Astrocyte (in vitro differentiated cells and primary cell): ENCODE measurements at regions not wholly inside any gene's neighbourhood (a gene's known extent, or its start where the extent isn't known, plus 50 kb on each side); places are given as distances from the start of the nearest gene placed in this dataset.

Experiments
- DNase-seq: peaks from one replicate; pipeline ENCODE4 v3.0.0-alpha.2; 2010; ENCODE audit warnings: low read depth
- FAIRE-seq: peaks from 2 replicates; lab custom pipeline; 2011; peaks lifted over from hg19 to GRCh38; lab: Jason Lieb, UNC
- H2AFZ ChIP-seq: 2 replicates; pipeline ENCODE4 v1.6.0; 2012; ENCODE audit warnings: low read depth, low read length, inconsistent platforms
- H3K27ac ChIP-seq: 2 replicates; pipeline ENCODE4 v1.5.1; 2011; ENCODE audit warnings: low read depth, low read length, inconsistent platforms
- H3K27me3 ChIP-seq: 2 replicates; pipeline ENCODE4 v1.6.0; 2011; ENCODE audit warnings: low read length, inconsistent platforms; ENCODE audit not compliant: insufficient read depth
- H3K36me3 ChIP-seq: 2 replicates; pipeline ENCODE4 v1.5.1; 2011; ENCODE audit warnings: low read length, inconsistent platforms; ENCODE audit not compliant: insufficient read depth
- H3K4me1 ChIP-seq: 2 replicates; pipeline ENCODE4 v1.5.1; 2011; ENCODE audit warnings: low read length, inconsistent platforms; ENCODE audit not compliant: insufficient read depth
- H3K4me2 ChIP-seq: 2 replicates; pipeline ENCODE4 v1.6.0; 2012; ENCODE audit warnings: low read length, inconsistent platforms
- H3K4me3 ChIP-seq: 2 replicates; pipeline ENCODE4 v1.5.1; 2011; ENCODE audit warnings: low read depth, mild to moderate bottlenecking, low read length, inconsistent platforms; ENCODE audit not compliant: insufficient read depth
- H3K79me2 ChIP-seq: 2 replicates; pipeline ENCODE4 v1.6.0; 2012; ENCODE audit warnings: mild to moderate bottlenecking, low read length, inconsistent platforms; ENCODE audit not compliant: insufficient read depth
- H3K9ac ChIP-seq: 2 replicates; pipeline ENCODE4 v1.6.0; 2012; ENCODE audit warnings: mild to moderate bottlenecking, low read length, inconsistent platforms
- H3K9me3 ChIP-seq: 2 replicates; pipeline ENCODE4 v1.5.1; 2012; ENCODE audit warnings: low read depth, mild to moderate bottlenecking, low read length, inconsistent platforms; ENCODE audit not compliant: insufficient read depth
- H4K20me1 ChIP-seq: 2 replicates; pipeline ENCODE4 v1.6.0; 2012; ENCODE audit warnings: low read length, inconsistent platforms; ENCODE audit not compliant: insufficient read depth
- H3K27ac Mint-ChIP-seq: one replicate; pipeline ENCODE4 v1.8.0; 2021; ENCODE audit warnings: mild to moderate bottlenecking, mixed read lengths; ENCODE audit not compliant: unreplicated experiment
- H3K27me3 Mint-ChIP-seq: one replicate; pipeline ENCODE4 v1.8.0; 2021; ENCODE audit warnings: low read depth, mixed read lengths; ENCODE audit not compliant: unreplicated experiment
- H3K36me3 Mint-ChIP-seq: one replicate; pipeline ENCODE4 v1.8.0; 2021; ENCODE audit warnings: low read depth, mixed read lengths; ENCODE audit not compliant: unreplicated experiment
- H3K4me1 Mint-ChIP-seq: one replicate; pipeline ENCODE4 v1.8.0; 2021; ENCODE audit warnings: low read depth, mixed read lengths; ENCODE audit not compliant: unreplicated experiment
- H3K4me3 Mint-ChIP-seq: one replicate; pipeline ENCODE4 v1.8.0; 2021; ENCODE audit warnings: mild to moderate bottlenecking, moderate library complexity, mixed read lengths; ENCODE audit not compliant: unreplicated experiment
- H3K9me3 Mint-ChIP-seq: one replicate; pipeline ENCODE4 v1.8.0; 2021; ENCODE audit warnings: mild to moderate bottlenecking, mixed read lengths; ENCODE audit not compliant: unreplicated experiment
- EZH2 ChIP-seq: IDR thresholded peaks from 2 replicates; pipeline ENCODE4 v1.6.1; 2012; ENCODE audit warnings: mild to moderate bottlenecking, low read length, inconsistent platforms; ENCODE audit not compliant: insufficient read depth
- TF ChIP-seq, protein P1 (sequence below): IDR thresholded peaks from 2 replicates; pipeline ENCODE4 v1.5.1; 2011; ENCODE audit warnings: low read depth, mild to moderate bottlenecking, inconsistent platforms, low read length, moderate library complexity; ENCODE audit not compliant: insufficient read depth

DNA sequence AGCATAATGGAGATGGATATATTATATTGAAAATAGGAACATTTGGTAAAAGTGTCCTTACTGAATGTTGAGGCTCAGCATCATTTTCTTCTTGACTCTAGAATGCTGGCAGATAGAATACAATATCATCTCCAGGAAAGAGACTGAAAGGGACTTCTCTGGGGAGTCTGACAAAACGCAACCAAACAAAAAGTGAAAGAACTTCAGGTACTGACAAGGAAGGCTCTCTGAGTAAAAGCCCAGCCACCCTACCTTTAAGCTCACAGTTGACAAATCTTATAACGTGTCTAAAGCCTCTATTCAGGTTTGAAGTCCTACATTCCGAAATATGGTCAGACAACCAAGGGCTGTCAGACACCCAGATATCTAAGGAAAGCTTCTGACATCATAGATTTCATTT is 590.8 kb downstream of the SOX6 start:
- Histone ChIP-seq H3K27me3 (no peaks in the 10 kb centered on the region), H3K27ac (no peak overlapping the region), H4K20me1 (no peaks in the 10 kb centered on the region), H3K9me3 (no peaks in the 10 kb centered on the region), H3K4me2 (no peak overlapping the region), H3K9ac (no peak overlapping the region), H3K79me2 (no peaks in the 10 kb centered on the region), H3K4me3 (no peak overlapping the region), H2AFZ (no peak overlapping the region), H3K4me1 (no peaks in the 10 kb centered on the region), H3K36me3 (no peaks in the 10 kb centered on the region)
- peaks cover 4% of the 10 kb centered on the region for H3K9me3 Mint-ChIP-seq
- no peak for FAIRE-seq
- H3K4me3 Mint-ChIP-seq, result no peak overlapping the region
- peaks cover 2% of the 10 kb centered on the region for H3K27me3 Mint-ChIP-seq
- no peaks in the 10 kb centered on the region for H3K36me3 Mint-ChIP-seq
- H3K27ac Mint-ChIP-seq, result no peak overlapping the region
- TF ChIP-seq EZH2, result no peak
- TF ChIP-seq, protein P1, sequence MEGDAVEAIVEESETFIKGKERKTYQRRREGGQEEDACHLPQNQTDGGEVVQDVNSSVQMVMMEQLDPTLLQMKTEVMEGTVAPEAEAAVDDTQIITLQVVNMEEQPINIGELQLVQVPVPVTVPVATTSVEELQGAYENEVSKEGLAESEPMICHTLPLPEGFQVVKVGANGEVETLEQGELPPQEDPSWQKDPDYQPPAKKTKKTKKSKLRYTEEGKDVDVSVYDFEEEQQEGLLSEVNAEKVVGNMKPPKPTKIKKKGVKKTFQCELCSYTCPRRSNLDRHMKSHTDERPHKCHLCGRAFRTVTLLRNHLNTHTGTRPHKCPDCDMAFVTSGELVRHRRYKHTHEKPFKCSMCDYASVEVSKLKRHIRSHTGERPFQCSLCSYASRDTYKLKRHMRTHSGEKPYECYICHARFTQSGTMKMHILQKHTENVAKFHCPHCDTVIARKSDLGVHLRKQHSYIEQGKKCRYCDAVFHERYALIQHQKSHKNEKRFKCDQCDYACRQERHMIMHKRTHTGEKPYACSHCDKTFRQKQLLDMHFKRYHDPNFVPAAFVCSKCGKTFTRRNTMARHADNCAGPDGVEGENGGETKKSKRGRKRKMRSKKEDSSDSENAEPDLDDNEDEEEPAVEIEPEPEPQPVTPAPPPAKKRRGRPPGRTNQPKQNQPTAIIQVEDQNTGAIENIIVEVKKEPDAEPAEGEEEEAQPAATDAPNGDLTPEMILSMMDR, result no peak
- DNase-seq, result no peak
- H3K4me1 Mint-ChIP-seq, result no peaks in the 10 kb centered on the region

DNA sequence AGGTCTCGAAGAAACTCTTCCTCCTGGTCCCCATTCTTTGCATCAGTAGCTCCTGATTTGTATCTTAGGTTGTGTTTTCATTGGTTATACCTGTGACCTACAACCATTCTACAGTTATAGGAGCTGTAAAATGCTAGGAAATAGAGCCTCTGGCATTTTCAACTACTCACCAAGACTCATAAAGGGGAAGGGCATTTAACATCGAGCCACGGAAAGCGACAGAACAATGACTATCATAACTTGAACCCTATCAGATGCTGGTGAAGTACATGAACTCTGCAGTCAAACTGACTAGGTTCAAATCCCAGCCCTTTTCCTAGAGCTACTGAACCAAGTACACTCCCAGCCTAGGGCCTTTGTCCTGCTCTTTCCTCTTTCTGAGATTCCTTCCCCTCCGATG is 588.0 kb downstream of the SOX6 start:
- DNase-seq (no peak), FAIRE-seq (no peak)
- no peaks in the 10 kb centered on the region for H3K4me1 ChIP-seq
- H3K9me3 Mint-ChIP-seq, result peaks cover 4% of the 10 kb centered on the region
- peaks cover 18% of the 10 kb centered on the region for H3K27me3 Mint-ChIP-seq
- no peaks in the 10 kb centered on the region for H4K20me1 ChIP-seq
- no peak overlapping the region for H3K27ac ChIP-seq
- H3K36me3 Mint-ChIP-seq, result no peaks in the 10 kb centered on the region
- no peak overlapping the region for H3K4me3 Mint-ChIP-seq
- H3K36me3 ChIP-seq, result no peaks in the 10 kb centered on the region
- H3K4me3 ChIP-seq, result no peak overlapping the region
- H3K4me1 Mint-ChIP-seq, result no peaks in the 10 kb centered on the region
- TF ChIP-seq, protein P1, result no peak
- no peak for TF ChIP-seq EZH2
- peaks cover 3% of the 10 kb centered on the region for H3K27me3 ChIP-seq
- H3K4me2 ChIP-seq, result no peak overlapping the region
- no peaks in the 10 kb centered on the region for H3K9me3 ChIP-seq
- H3K79me2 ChIP-seq, result no peaks in the 10 kb centered on the region
- H3K9ac ChIP-seq, result no peak overlapping the region
- H2AFZ ChIP-seq, result no peak overlapping the region
- H3K27ac Mint-ChIP-seq, result no peak overlapping the region

DNA sequence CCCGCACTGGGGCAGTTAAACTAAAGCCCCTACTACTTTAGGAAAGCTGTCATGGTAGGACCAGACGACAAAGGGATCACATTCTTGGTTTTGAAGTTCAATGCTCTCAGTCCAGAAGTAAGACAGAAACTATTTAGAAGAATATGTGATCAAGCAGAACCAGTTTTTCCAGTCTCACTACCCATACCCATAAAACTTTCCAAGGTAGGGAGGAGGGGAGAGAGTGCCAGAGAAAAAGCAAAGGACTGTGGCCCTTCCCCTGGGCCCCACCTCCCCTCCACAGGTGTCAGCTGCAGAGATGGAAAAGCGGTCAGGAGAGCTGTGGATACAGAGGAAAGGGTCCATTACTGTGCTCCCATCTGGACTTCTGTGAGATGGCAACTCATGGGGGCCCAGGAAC is 587.1 kb downstream of the SOX6 start:
- no peak overlapping the region for H3K4me3 Mint-ChIP-seq
- TF ChIP-seq EZH2, result no peak
- TF ChIP-seq, protein P1, result no peak
- H3K36me3 Mint-ChIP-seq, result no peaks in the 10 kb centered on the region
- Histone ChIP-seq H3K4me1 (no peaks in the 10 kb centered on the region), H3K4me2 (no peak overlapping the region), H4K20me1 (no peaks in the 10 kb centered on the region), H3K79me2 (no peaks in the 10 kb centered on the region), H2AFZ (no peak overlapping the region), H3K9ac (no peak overlapping the region), H3K27me3 (peaks cover 3% of the 10 kb centered on the region), H3K4me3 (no peak overlapping the region), H3K36me3 (no peaks in the 10 kb centered on the region), H3K27ac (no peak overlapping the region), H3K9me3 (no peaks in the 10 kb centered on the region)
- peaks cover 18% of the 10 kb centered on the region for H3K27me3 Mint-ChIP-seq
- no peak for FAIRE-seq
- H3K9me3 Mint-ChIP-seq, result peaks cover 3% of the 10 kb centered on the region
- no peak for DNase-seq
- no peak overlapping the region for H3K27ac Mint-ChIP-seq
- peaks cover 1% of the 10 kb centered on the region for H3K4me1 Mint-ChIP-seq
